ENCODE measurements at regions not wholly inside any gene's neighbourhood (a gene's known extent, or its start where the extent isn't known, plus 50 kb on each side); places are given as distances from the start of the nearest gene placed in this dataset.

- WGBS, 4 donors = 84 to 93% (median 87%) methylated on average over 6 to 45 of the region's 45 CpGs
- DNase-seq = no peak
Measured at GRCh38 chr3:176362191-176362731, 835.0 kb downstream of the TBL1XR1 start.

GRCh38 chr3:176359211-176359610, 838.1 kb downstream of the TBL1XR1 start:
- TF ChIP-seq POLR2A (IDR thresholded peaks at IDR 0.05) (no peak), CTCF (IDR thresholded peaks at IDR 0.05) (no peak)
- no peaks in the 10 kb centered on the region for H3K9me3 ChIP-seq (replicated peaks in 1 of 3)
- no peak for DNase-seq
- H3K4me3 ChIP-seq = no peak overlapping the region
- no peaks in the 10 kb centered on the region for H3K27me3 ChIP-seq
- no peaks in the 10 kb centered on the region for H3K4me1 ChIP-seq (replicated peaks in 1 of 2)
- WGBS, 4 donors = 68 to 76% (median 74%) methylated on average over 3 of the region's 3 CpGs
- no peak overlapping the region for H3K27ac ChIP-seq
- intact Hi-C loops (cut with DNase I) = no loop called here
- no peaks in the 10 kb centered on the region for H3K36me3 ChIP-seq (replicated peaks in 1 of 2)

More at GRCh38 chr3:176362191-176362731, 835.0 kb downstream of the TBL1XR1 start:
- TF ChIP-seq CTCF (IDR thresholded peaks at IDR 0.05) (no peak), POLR2A (IDR thresholded peaks at IDR 0.05) (no peak)
- intact Hi-C loops (cut with DNase I) = no loop called here
- Histone ChIP-seq H3K27me3 (no peaks in the 10 kb centered on the region), H3K4me3 (no peak overlapping the region), H3K4me1 (replicated peaks in 1 of 2) (no peaks in the 10 kb centered on the region), H3K27ac (no peak overlapping the region), H3K9me3 (replicated peaks in 1 of 3) (no peaks in the 10 kb centered on the region), H3K36me3 (replicated peaks in 1 of 2) (no peaks in the 10 kb centered on the region)

- no peak overlapping the region for H3K4me3 ChIP-seq
- DNase-seq = no peak
Measured at GRCh38 chr3:176357891-176358290, 839.4 kb downstream of the TBL1XR1 start.

GRCh38 chr3:176354843-176355242, 842.4 kb downstream of the TBL1XR1 start:
- intact Hi-C loops (cut with DNase I) = no loop called here
- TF ChIP-seq POLR2A (IDR thresholded peaks at IDR 0.05) = no peak
- TF ChIP-seq CTCF (IDR thresholded peaks at IDR 0.05) = no peak
- Histone ChIP-seq H3K9me3 (replicated peaks in 1 of 3) (no peaks in the 10 kb centered on the region), H3K36me3 (replicated peaks in 1 of 2) (no peaks in the 10 kb centered on the region), H3K27ac (no peak overlapping the region), H3K4me3 (no peak overlapping the region), H3K4me1 (replicated peaks in 1 of 2) (no peaks in the 10 kb centered on the region), H3K27me3 (no peaks in the 10 kb centered on the region)
- no peak for DNase-seq
- WGBS, 4 donors = 52 to 58% (median 58%) methylated on average over 2 of the region's 2 CpGs

More at GRCh38 chr3:176357891-176358290, 839.4 kb downstream of the TBL1XR1 start:
- no peaks in the 10 kb centered on the region for H3K9me3 ChIP-seq (replicated peaks in 1 of 3)
- no peaks in the 10 kb centered on the region for H3K36me3 ChIP-seq (replicated peaks in 1 of 2)
- H3K4me1 ChIP-seq (replicated peaks in 1 of 2) = no peaks in the 10 kb centered on the region
- H3K27me3 ChIP-seq = no peaks in the 10 kb centered on the region
- intact Hi-C loops (cut with DNase I) = no loop called here
- H3K27ac ChIP-seq = no peak overlapping the region
- TF ChIP-seq POLR2A (IDR thresholded peaks at IDR 0.05) (no peak), CTCF (IDR thresholded peaks at IDR 0.05) (no peak)
